ENCODE measurements at regions not wholly inside any gene's neighbourhood (a gene's known extent, or its start where the extent isn't known, plus 50 kb on each side); places are given as distances from the start of the nearest gene placed in this dataset.

GRCh38 chr2:71937396-71937795 lies 210.3 kb downstream of the CYP26B1 start:
- Histone ChIP-seq H3K27ac (no peak overlapping the region), H3K27me3 (replicated peaks; ENCODE audit: insufficient read depth) (no peaks in the 10 kb centered on the region), H3K4me3 (no peak overlapping the region), H3K36me3 (no peaks in the 10 kb centered on the region), H3K9me3 (no peaks in the 10 kb centered on the region), H3K4me1 (ENCODE audit: control insufficient read depth in 1 of 2, low read depth in 2 of 2) (peaks cover 14 to 47% of the 10 kb centered on the region in 2 donors)
- ATAC-seq (ENCODE audit: insufficient number of reproducible peaks, low FRiP score, low read depth): no peak
- TF ChIP-seq, protein P1, sequence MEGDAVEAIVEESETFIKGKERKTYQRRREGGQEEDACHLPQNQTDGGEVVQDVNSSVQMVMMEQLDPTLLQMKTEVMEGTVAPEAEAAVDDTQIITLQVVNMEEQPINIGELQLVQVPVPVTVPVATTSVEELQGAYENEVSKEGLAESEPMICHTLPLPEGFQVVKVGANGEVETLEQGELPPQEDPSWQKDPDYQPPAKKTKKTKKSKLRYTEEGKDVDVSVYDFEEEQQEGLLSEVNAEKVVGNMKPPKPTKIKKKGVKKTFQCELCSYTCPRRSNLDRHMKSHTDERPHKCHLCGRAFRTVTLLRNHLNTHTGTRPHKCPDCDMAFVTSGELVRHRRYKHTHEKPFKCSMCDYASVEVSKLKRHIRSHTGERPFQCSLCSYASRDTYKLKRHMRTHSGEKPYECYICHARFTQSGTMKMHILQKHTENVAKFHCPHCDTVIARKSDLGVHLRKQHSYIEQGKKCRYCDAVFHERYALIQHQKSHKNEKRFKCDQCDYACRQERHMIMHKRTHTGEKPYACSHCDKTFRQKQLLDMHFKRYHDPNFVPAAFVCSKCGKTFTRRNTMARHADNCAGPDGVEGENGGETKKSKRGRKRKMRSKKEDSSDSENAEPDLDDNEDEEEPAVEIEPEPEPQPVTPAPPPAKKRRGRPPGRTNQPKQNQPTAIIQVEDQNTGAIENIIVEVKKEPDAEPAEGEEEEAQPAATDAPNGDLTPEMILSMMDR (IDR thresholded peaks at IDR 0.05): no peak
- DNase-seq (ENCODE audit: low spot score): no peak

DNA sequence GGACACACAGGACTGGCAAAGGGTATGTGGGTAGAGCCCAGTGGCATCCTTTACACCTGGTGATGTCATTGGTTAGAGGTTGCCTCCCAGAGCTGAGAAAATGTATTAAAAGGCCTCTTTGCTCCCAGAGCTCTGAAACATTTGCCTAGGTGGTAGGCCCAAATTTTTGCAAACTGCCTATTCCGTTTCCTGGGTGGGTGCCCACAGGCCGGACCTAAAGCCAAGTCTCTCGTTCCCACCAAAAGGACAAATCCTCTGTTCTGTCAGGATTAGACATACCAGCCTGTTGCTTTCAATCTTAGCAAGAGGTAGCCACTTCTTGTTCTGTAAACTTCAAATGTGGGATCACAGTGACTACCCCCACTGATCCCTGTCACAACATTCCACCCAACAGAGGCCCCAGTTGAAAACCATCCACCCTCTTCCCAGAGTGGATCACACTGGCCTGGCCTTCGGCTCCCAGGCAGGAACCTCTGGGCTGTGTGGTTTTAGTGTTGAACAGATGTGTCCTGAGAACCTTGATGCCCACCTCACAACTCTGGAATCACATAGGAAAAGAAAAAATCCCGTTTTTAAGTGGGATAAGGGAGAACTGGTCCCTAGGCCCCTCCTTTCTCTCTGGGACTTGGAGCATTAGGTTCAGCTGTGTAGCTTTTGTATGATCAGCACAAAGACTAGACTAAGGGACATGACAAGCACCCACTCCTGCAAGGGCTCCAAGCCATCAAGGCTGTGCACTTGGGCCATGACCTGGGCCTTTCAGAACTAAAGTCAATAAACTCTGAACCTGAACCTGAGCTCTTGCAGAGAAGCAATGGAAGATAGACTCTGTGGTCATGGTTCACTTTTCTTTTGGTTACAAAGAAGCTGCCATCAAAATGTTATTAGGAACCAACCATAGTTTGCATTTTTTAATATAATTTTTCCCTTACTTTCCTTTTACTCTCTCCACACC lies 211.3 kb downstream of the CYP26B1 start:
- ATAC-seq (ENCODE audit: insufficient number of reproducible peaks, low FRiP score, low read depth) (no peak), DNase-seq (ENCODE audit: low spot score) (no peak)
- no peaks in the 10 kb centered on the region for H3K9me3 ChIP-seq
- no peaks in the 10 kb centered on the region for H3K36me3 ChIP-seq
- TF ChIP-seq, protein P1 (IDR thresholded peaks at IDR 0.05): no peak
- H3K27ac ChIP-seq: no peak overlapping the region
- H3K4me1 ChIP-seq (ENCODE audit: control insufficient read depth in 1 of 2, low read depth in 2 of 2): peaks cover 14 to 43% of the 10 kb centered on the region in 2 donors
- H3K4me3 ChIP-seq: no peak overlapping the region
- H3K27me3 ChIP-seq (replicated peaks; ENCODE audit: insufficient read depth): no peaks in the 10 kb centered on the region

DNA sequence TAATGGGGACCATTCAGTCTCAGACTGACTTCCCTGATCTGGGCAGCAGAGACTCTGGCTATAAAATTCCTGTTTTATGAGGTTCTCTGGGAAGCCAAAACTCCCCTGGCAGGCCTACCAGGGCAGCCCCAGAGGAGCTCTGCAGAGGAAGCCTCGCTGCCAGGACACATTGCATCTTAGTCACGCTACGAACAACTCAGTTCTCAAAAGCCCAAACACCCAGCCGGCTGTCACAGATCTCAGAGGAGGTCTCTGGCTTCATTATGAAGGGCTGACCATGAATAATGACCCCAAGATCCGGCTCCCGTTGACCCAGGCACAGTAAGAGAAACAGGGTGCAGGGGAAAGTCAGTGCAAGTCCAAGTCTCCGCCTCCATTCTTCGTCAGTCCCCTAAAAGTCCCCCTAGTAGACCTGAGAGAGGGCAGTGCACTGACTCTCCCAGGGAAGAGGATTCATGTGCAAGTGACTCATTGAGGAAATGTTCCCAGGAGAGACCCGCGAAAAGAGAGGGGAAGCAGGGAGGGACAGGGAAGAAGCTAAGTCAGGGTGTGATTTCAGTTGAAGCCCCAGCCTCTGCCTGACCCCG lies 212.3 kb downstream of the CYP26B1 start:
- DNase-seq (ENCODE audit: low spot score) (peak; percentile 35), ATAC-seq (ENCODE audit: insufficient number of reproducible peaks, low FRiP score, low read depth) (no peak)
- no peaks in the 10 kb centered on the region for H3K27me3 ChIP-seq (replicated peaks; ENCODE audit: insufficient read depth)
- no peak overlapping the region for H3K4me3 ChIP-seq
- peaks cover 11 to 33% of the 10 kb centered on the region in 2 donors for H3K4me1 ChIP-seq (ENCODE audit: control insufficient read depth in 1 of 2, low read depth in 2 of 2)
- TF ChIP-seq, protein P1 (IDR thresholded peaks at IDR 0.05): no peak
- H3K9me3 ChIP-seq: no peaks in the 10 kb centered on the region
- peak overlapping the region; percentile 15 to 55 for H3K27ac ChIP-seq
- H3K36me3 ChIP-seq: no peaks in the 10 kb centered on the region

- Histone ChIP-seq H3K4me3 (no peak overlapping the region), H3K4me1 (ENCODE audit: control insufficient read depth in 1 of 2, low read depth in 2 of 2) (peaks cover 5 to 27% of the 10 kb centered on the region in 2 donors), H3K9me3 (no peaks in the 10 kb centered on the region), H3K27ac (peak overlapping the region; percentile 15 to 55), H3K27me3 (replicated peaks; ENCODE audit: insufficient read depth) (no peaks in the 10 kb centered on the region), H3K36me3 (no peaks in the 10 kb centered on the region)
- no peak for DNase-seq (ENCODE audit: low spot score)
- TF ChIP-seq, protein P1 (IDR thresholded peaks at IDR 0.05): no peak
- ATAC-seq (ENCODE audit: insufficient number of reproducible peaks, low FRiP score, low read depth): peak; percentile 25
Observed at GRCh38 chr2:71934595-71935261, 212.9 kb downstream of the CYP26B1 start.

DNA sequence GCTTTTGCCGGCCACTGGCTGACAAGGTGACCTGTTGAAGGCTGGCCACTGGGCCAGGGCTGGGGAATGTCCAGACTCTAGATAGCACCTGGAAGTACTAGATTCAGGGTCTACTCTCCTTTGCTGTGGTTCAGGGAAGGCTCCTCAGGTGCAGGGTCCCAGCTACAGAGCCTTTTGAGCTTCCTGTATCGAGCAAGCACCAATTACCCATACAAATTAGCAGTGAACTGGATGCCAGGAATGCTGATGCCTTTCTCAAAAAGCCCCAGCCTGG lies 213.4 kb downstream of the CYP26B1 start:
- no peak overlapping the region for H3K27ac ChIP-seq
- TF ChIP-seq, protein P1 (IDR thresholded peaks at IDR 0.05): no peak
- H3K9me3 ChIP-seq: no peaks in the 10 kb centered on the region
- no peaks in the 10 kb centered on the region for H3K27me3 ChIP-seq (replicated peaks; ENCODE audit: insufficient read depth)
- ATAC-seq (ENCODE audit: insufficient number of reproducible peaks, low FRiP score, low read depth) (no peak), DNase-seq (ENCODE audit: low spot score) (no peak)
- peaks cover 4 to 22% of the 10 kb centered on the region in 2 donors for H3K4me1 ChIP-seq (ENCODE audit: control insufficient read depth in 1 of 2, low read depth in 2 of 2)
- H3K36me3 ChIP-seq: no peaks in the 10 kb centered on the region
- H3K4me3 ChIP-seq: no peak overlapping the region

Data from thoracic aorta (tissue), 2 donors.